ENCODE measurements at regions not wholly inside any gene's neighbourhood (a gene's known extent, or its start where the extent isn't known, plus 50 kb on each side); places are given as distances from the start of the nearest gene placed in this dataset.

GRCh38 chr12:98351089-98351488 is 164.3 kb upstream of the TMPO start:
- DNase-seq (ENCODE audit: low spot score), result no peak

GRCh38 chr12:98351784-98352183 is 163.6 kb upstream of the TMPO start:
- no peak for DNase-seq (ENCODE audit: low spot score)

GRCh38 chr12:98352218-98352811 is 163.1 kb upstream of the TMPO start:
- peak; percentile 68 for DNase-seq (ENCODE audit: low spot score)

- DNase-seq (ENCODE audit: low spot score), result no peak
Observed at GRCh38 chr12:98352835-98353234, 162.6 kb upstream of the TMPO start.

GRCh38 chr12:98354520-98355035 is 160.8 kb upstream of the TMPO start:
- no peak for DNase-seq (ENCODE audit: low spot score)

GRCh38 chr12:98355322-98355721 is 160.1 kb upstream of the TMPO start:
- DNase-seq (ENCODE audit: low spot score), result no peak

GRCh38 chr12:98355933-98356332 is 159.5 kb upstream of the TMPO start:
- no peak for DNase-seq (ENCODE audit: low spot score)

- DNase-seq (ENCODE audit: low spot score), result no peak
Observed at GRCh38 chr12:98358144-98358543, 157.2 kb upstream of the TMPO start.

GRCh38 chr12:98359856-98360255 is 155.5 kb upstream of the TMPO start:
- DNase-seq (ENCODE audit: low spot score), result no peak

GRCh38 chr12:98360401-98360800 is 155.0 kb upstream of the TMPO start:
- DNase-seq (ENCODE audit: low spot score), result no peak

GRCh38 chr12:98369581-98369980 is 145.8 kb upstream of the TMPO start:
- DNase-seq (ENCODE audit: low spot score), result no peak

- no peak for DNase-seq (ENCODE audit: low spot score)
Observed at GRCh38 chr12:98370976-98371375, 144.4 kb upstream of the TMPO start.

GRCh38 chr12:98371419-98371818 is 144.0 kb upstream of the TMPO start:
- no peak for DNase-seq (ENCODE audit: low spot score)

- DNase-seq (ENCODE audit: low spot score), result no peak
Observed at GRCh38 chr12:98372340-98373024, 142.9 kb upstream of the TMPO start.

- peak; percentile 49 for DNase-seq (ENCODE audit: low spot score)
Observed at GRCh38 chr12:98373025-98373554, 142.3 kb upstream of the TMPO start.

GRCh38 chr12:98374007-98374406 is 141.4 kb upstream of the TMPO start:
- DNase-seq (ENCODE audit: low spot score), result peak; percentile 25

- no peak for DNase-seq (ENCODE audit: low spot score)
Observed at GRCh38 chr12:98379106-98379505, 136.3 kb upstream of the TMPO start.

GRCh38 chr12:98385641-98386040 is 129.7 kb upstream of the TMPO start:
- no peak for DNase-seq (ENCODE audit: low spot score)

- DNase-seq (ENCODE audit: low spot score), result no peak
Observed at GRCh38 chr12:98387444-98387843, 127.9 kb upstream of the TMPO start.

GRCh38 chr12:98388126-98388525 is 127.3 kb upstream of the TMPO start:
- DNase-seq (ENCODE audit: low spot score), result no peak

- DNase-seq (ENCODE audit: low spot score), result no peak
Observed at GRCh38 chr12:98389593-98389992, 125.8 kb upstream of the TMPO start.

- DNase-seq (ENCODE audit: low spot score), result peak; percentile 61
Observed at GRCh38 chr12:98397323-98398105, 117.9 kb upstream of the TMPO start.

GRCh38 chr12:98399532-98399931 is 115.9 kb upstream of the TMPO start:
- peak; percentile 72 for DNase-seq (ENCODE audit: low spot score)
